PC-9 (cell line): ENCODE measurements at regions not wholly inside any gene's neighbourhood (a gene's known extent, or its start where the extent isn't known, plus 50 kb on each side); places are given as distances from the start of the nearest gene placed in this dataset.

Experiments
- BruUV-seq: library from RNA; stranded (reverse); fragments of 400-500 nt; replicated peaks from 2 replicates; lab custom pipeline; 2021; lab: Mats Ljungman, UMichigan
- CTCF ChIA-PET: fragments of 300-600 bp; sonication (Branson Sonifier 250); formaldehyde crosslinking; loops from one replicate; lab custom pipeline; 2022; ENCODE audit warnings: antibody characterized with exemption; lab: Charles Lee
- POLR2A ChIA-PET: fragments of 300-600 bp; sonication (Branson Sonifier 250); formaldehyde crosslinking; loops from one replicate; lab custom pipeline; 2022; ENCODE audit warnings: antibody characterized with exemption; ENCODE audit not compliant: unreplicated experiment; lab: Charles Lee
- DNase-seq, 2 experiments: peaks; one replicate each; pipeline versions ENCODE4 v3.0.0 to v3.0.0-alpha.2; 2015 to 2022; ENCODE audit warnings: mixed read lengths in 1 of 2
- H2AFZ ChIP-seq: fragments of 200-600 bp; sonication (generic); 2 replicates; pipeline ENCODE4 v1.8.1; 2017; ENCODE audit warnings: antibody characterized with exemption
- H3F3A ChIP-seq: fragments of 200-600 bp; sonication (generic); 2 replicates; pipeline ENCODE4 v1.8.1; 2017; ENCODE audit warnings: antibody characterized with exemption, mild to moderate bottlenecking, low read depth; ENCODE audit not compliant: insufficient read depth
- H3K27ac ChIP-seq: fragments of 200-600 bp; sonication (generic); 2 replicates; pipeline ENCODE4 v1.6.1; 2016; ENCODE audit warnings: mixed run types
- H3K27me3 ChIP-seq: fragments of 200-600 bp; sonication (generic); 2 replicates; pipeline ENCODE4 v1.6.1; 2016; ENCODE audit warnings: low read depth, mixed run types; ENCODE audit not compliant: insufficient read depth
- H3K36me3 ChIP-seq: fragments of 200-600 bp; sonication (generic); 2 replicates; pipeline ENCODE4 v1.6.1; 2016; ENCODE audit warnings: low read depth, mixed run types
- H3K4me1 ChIP-seq: fragments of 200-600 bp; sonication (generic); replicated peaks from 2 replicates; pipeline ENCODE4 v1.6.1; 2016; ENCODE audit warnings: mixed run types; ENCODE audit not compliant: insufficient read depth
- H3K4me2 ChIP-seq: fragments of 200-600 bp; sonication (generic); 2 replicates; pipeline ENCODE4 v1.6.1; 2017; ENCODE audit warnings: mixed run types
- H3K4me3 ChIP-seq: fragments of 200-600 bp; sonication (generic); 2 replicates; pipeline ENCODE4 v1.6.1; 2016; ENCODE audit warnings: mixed run types
- H3K79me2 ChIP-seq: fragments of 200-600 bp; sonication (generic); 2 replicates; pipeline ENCODE4 v1.6.1; 2017; ENCODE audit warnings: low read depth, mixed run types
- H3K9me2 ChIP-seq: fragments of 200-600 bp; sonication (generic); 2 replicates; pipeline ENCODE4 v1.8.1; 2017; ENCODE audit warnings: mild to moderate bottlenecking; ENCODE audit not compliant: insufficient read depth
- H3K9me3 ChIP-seq: fragments of 200-600 bp; sonication (generic); 2 replicates; pipeline ENCODE4 v1.8.1; 2016; ENCODE audit warnings: low read depth; ENCODE audit not compliant: insufficient read depth
- H4K20me1 ChIP-seq: fragments of 200-600 bp; sonication (generic); 2 replicates; pipeline ENCODE4 v1.8.1; 2017; ENCODE audit not compliant: insufficient read depth
- CTCF ChIP-seq: fragments of 200-600 bp; sonication (generic); conservative IDR thresholded peaks from 2 replicates; pipeline ENCODE4 v1.6.1; 2017; ENCODE audit warnings: mixed run types, antibody characterized with exemption, mild to moderate bottlenecking, moderate library complexity
- EZH2 ChIP-seq: fragments of 200-600 bp; sonication (generic); IDR thresholded peaks from 2 replicates; pipeline ENCODE4 v1.8.0; 2017; ENCODE audit warnings: antibody characterized with exemption, low read depth
- intact Hi-C: fragments of 100-400 bp; cut with micrococcal nuclease; formaldehyde crosslinking; loops from one replicate; pipeline ENCODE4 v1.10.0; 2022; ENCODE audit not compliant: unreplicated experiment

GRCh38 chr10:130964771-130965170, 346.8 kb downstream of the TCERG1L start:
- H3K27me3 ChIP-seq, result peaks cover 25% of the 10 kb centered on the region
- no TSS peak for BruUV-seq
- no peaks in the 10 kb centered on the region for H3K9me3 ChIP-seq
- H3K4me1 ChIP-seq, result no peaks in the 10 kb centered on the region
- H3K4me3 ChIP-seq, result no peak overlapping the region
- H4K20me1 ChIP-seq, result no peaks in the 10 kb centered on the region
- TF ChIP-seq EZH2, result no peak
- no peak for TF ChIP-seq CTCF
- no peaks in the 10 kb centered on the region for H3F3A ChIP-seq
- no peak overlapping the region for H3K4me2 ChIP-seq
- H3K27ac ChIP-seq, result no peak overlapping the region
- POLR2A ChIA-PET, result no interaction called here
- no peak for DNase-seq
- no peaks in the 10 kb centered on the region for H3K79me2 ChIP-seq
- CTCF ChIA-PET, result no interaction called here
- H3K36me3 ChIP-seq, result no peaks in the 10 kb centered on the region
- no peak overlapping the region for H2AFZ ChIP-seq
- no peaks in the 10 kb centered on the region for H3K9me2 ChIP-seq
- intact Hi-C loops, result no loop called here

DNA sequence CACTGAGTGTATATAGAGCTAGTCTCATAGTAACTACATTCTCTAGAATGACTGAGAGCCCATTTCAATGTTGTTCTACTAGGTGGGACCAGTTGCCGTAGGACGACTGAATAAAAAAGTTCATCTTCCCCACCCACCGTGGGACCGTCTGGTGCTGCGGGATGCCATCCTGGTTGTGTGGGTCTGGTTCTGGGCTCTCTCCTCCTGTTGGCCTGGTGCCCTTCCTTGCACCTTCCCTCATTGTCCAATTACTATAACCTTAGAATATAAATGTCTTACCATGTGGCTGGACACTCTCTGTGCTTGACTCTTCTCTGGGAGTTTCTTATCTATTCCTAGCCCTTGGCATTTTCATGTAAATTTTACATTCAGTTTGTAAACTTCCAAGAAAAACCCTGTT, 344.4 kb downstream of the TCERG1L start:
- H3K4me2 ChIP-seq, result no peak overlapping the region
- POLR2A ChIA-PET, result no interaction called here
- intact Hi-C loops, result no loop called here
- BruUV-seq, result no TSS peak
- TF ChIP-seq EZH2 (no peak), CTCF (no peak)
- H3F3A ChIP-seq, result no peaks in the 10 kb centered on the region
- H3K4me3 ChIP-seq, result no peak overlapping the region
- no peaks in the 10 kb centered on the region for H3K36me3 ChIP-seq
- DNase-seq, result no peak
- no peak overlapping the region for H2AFZ ChIP-seq
- H3K27ac ChIP-seq, result no peak overlapping the region
- no peaks in the 10 kb centered on the region for H4K20me1 ChIP-seq
- no peaks in the 10 kb centered on the region for H3K9me3 ChIP-seq
- H3K79me2 ChIP-seq, result no peaks in the 10 kb centered on the region
- CTCF ChIA-PET, result no interaction called here
- no peaks in the 10 kb centered on the region for H3K9me2 ChIP-seq
- H3K27me3 ChIP-seq, result peaks cover 16% of the 10 kb centered on the region; the same call in 1 of the 2 replicates
- H3K4me1 ChIP-seq, result no peaks in the 10 kb centered on the region

- Histone ChIP-seq H3K27me3 (peaks cover 13% of the 10 kb centered on the region; the same call in 1 of the 2 replicates), H4K20me1 (no peaks in the 10 kb centered on the region)
- no TSS peak for BruUV-seq
These were observed 343.7 kb downstream of the TCERG1L start for GRCh38 chr10:130967784-130968183.

More at GRCh38 chr10:130967784-130968183, 343.7 kb downstream of the TCERG1L start:
- no peak overlapping the region for H2AFZ ChIP-seq
- H3K79me2 ChIP-seq, result no peaks in the 10 kb centered on the region
- no peak overlapping the region for H3K27ac ChIP-seq
- no peak for DNase-seq
- H3K9me2 ChIP-seq, result no peaks in the 10 kb centered on the region
- H3K4me1 ChIP-seq, result no peaks in the 10 kb centered on the region
- ChIA-PET POLR2A (no interaction called here), CTCF (no interaction called here)
- TF ChIP-seq CTCF (no peak), EZH2 (no peak)
- no peak overlapping the region for H3K4me3 ChIP-seq
- H3K4me2 ChIP-seq, result no peak overlapping the region
- H3K9me3 ChIP-seq, result no peaks in the 10 kb centered on the region
- H3F3A ChIP-seq, result no peaks in the 10 kb centered on the region
- intact Hi-C loops, result no loop called here
- H3K36me3 ChIP-seq, result no peaks in the 10 kb centered on the region
